Skin epidermis (tissue), 12 donors: ENCODE measurements at regions not wholly inside any gene's neighbourhood (a gene's known extent, or its start where the extent isn't known, plus 50 kb on each side); places are given as distances from the start of the nearest gene placed in this dataset.

Source experiments
- H3K27ac ChIP-seq, 21 experiments: fragments of 200-600 bp; sonication (generic) in 11 of 21; one replicate each; pipeline ENCODE4 v1.5.0; 2020; ENCODE audit warnings: mild to moderate bottlenecking in 3 of 21, inconsistent platforms in 2 of 21, moderate library complexity in 2 of 21
- H3K4me3 ChIP-seq, 7 experiments: fragments of 200-600 bp; sonication (generic) in 2 of 7; one replicate each; pipeline ENCODE4 v1.5.0; 2020; ENCODE audit warnings: inconsistent platforms in 2 of 7, mild to moderate bottlenecking in 2 of 7, moderate library complexity in 1 of 7

GRCh38 chr11:116579031-116579653, 193.6 kb downstream of the BUD13 start:
- Histone ChIP-seq H3K27ac (no peak overlapping the region), H3K4me3 (no peak overlapping the region)

DNA sequence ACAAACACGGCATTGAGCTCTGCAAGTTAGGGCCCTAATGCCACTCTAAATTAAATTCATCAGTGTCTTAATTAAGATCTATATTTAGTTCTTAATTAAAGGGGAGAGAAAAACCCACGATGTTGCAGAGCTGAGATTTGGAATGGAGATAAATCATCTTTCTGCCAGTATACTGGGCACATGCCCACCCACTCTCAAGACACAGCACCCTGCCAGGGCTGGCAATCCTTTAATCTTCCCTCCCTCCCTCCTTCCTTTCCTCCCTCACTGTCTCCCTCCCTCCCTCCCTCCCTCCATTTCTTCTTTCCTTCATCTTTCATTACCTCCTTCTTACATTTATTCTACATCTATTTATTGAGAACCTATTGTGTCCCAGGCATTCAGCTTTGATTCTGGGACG, 194.8 kb downstream of the BUD13 start:
- Histone ChIP-seq H3K27ac (no peak overlapping the region), H3K4me3 (no peak overlapping the region)

GRCh38 chr11:116577273-116577672, 195.5 kb downstream of the BUD13 start:
- no peak overlapping the region for H3K4me3 ChIP-seq
- no peak overlapping the region for H3K27ac ChIP-seq

DNA sequence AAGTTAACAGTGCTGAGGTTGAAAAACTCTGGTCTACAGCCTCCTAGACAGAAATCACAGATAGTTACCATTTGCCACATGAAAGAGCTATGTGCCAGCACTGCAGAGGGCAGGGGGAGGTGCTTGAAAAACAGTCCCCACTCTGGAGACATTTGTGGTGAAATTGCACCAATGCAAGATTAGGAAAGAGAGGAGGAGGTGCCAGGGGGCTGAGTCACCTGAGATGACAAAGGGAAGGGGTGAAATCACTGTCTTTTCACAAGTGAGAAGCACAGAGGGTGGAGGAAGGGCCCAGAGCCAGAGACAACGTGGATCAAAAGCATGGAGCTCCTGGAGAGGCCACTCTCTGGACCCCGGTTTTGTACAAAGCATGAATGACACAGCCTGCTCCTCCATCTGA, 196.3 kb downstream of the BUD13 start:
- H3K27ac ChIP-seq, result no peak overlapping the region
- H3K4me3 ChIP-seq, result no peak overlapping the region

DNA sequence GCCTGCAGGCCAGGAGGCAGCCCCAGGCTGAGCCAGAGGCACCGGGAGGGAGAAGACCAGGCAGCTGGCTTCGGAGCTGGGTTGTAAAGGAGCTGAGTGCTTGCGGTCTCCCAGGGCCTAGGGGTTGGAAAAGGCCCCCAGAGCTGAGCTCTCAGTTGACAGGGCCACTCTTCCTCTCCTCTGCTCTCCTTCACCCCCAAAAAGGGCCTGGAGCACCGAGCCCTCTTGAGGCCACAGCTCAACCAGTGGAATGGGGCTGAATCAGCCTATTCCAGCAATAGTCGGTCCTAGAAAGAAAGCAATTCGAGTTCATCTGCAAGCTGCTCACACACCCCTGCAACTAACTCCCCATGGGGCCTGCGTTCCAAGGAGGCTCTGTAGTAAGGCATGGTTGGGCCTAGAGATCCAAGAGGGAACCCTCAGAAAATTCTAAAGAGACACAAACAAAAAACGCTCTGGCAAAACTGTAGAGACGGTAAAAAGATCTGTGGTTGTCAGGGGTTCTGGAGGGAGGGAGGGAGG, 205.0 kb downstream of the BUD13 start:
- no peak overlapping the region for H3K4me3 ChIP-seq
- no peak overlapping the region for H3K27ac ChIP-seq

GRCh38 chr11:116563712-116564047, 209.1 kb downstream of the BUD13 start:
- Histone ChIP-seq H3K4me3 (no peak overlapping the region), H3K27ac (no peak overlapping the region)

GRCh38 chr11:116563028-116563711, 209.6 kb downstream of the BUD13 start:
- no peak overlapping the region for H3K4me3 ChIP-seq
- no peak overlapping the region for H3K27ac ChIP-seq

- H3K4me3 ChIP-seq, result no peak overlapping the region
- H3K27ac ChIP-seq, result no peak overlapping the region
Measured at GRCh38 chr11:116560589-116560988, 212.2 kb downstream of the BUD13 start.

GRCh38 chr11:116558504-116559211, 214.1 kb downstream of the BUD13 start:
- Histone ChIP-seq H3K4me3 (no peak overlapping the region), H3K27ac (no peak overlapping the region)

- no peak overlapping the region for H3K27ac ChIP-seq
- no peak overlapping the region for H3K4me3 ChIP-seq
Measured at GRCh38 chr11:116557282-116557681, 215.5 kb downstream of the BUD13 start.

DNA sequence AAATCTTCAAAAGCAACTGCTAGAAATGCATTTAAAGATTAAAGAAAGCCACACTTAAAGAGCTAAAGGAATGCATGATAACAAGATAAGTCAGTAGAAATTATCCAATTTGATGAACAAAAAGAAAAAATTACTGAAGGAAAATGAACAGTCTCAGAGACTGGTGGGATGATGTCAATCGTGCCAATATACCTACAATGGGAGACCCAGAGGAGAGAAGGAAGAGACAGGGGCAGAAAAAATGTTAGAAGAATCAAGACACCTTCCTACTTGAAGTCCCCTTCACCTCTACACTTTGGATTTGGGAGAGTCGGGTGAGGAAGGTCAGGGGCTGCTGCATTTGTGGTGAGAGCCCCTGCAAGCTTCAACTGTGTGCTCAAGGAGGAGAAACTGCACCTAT, 216.3 kb downstream of the BUD13 start:
- no peak overlapping the region for H3K4me3 ChIP-seq
- no peak overlapping the region for H3K27ac ChIP-seq

DNA sequence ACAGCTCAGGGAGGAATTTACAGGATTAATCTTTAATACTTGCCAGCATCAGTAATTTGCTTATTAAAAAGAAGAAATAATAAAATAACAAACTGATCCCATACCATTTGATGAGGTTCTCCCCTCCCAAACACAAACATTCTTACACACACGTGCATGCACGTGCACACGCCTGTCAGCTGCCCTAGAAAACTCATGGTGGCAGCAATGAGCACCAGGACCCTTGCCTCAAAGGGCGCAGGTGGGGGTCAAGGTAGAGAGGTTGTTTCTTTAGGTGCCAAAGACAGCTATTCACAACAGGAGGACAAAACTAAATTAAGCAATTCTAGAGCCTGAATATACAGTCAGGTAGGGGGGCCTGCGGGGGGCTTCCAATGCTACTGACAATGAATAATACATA, 219.3 kb downstream of the BUD13 start:
- no peak overlapping the region for H3K4me3 ChIP-seq
- no peak overlapping the region for H3K27ac ChIP-seq

GRCh38 chr11:116551576-116551975, 221.2 kb downstream of the BUD13 start:
- H3K4me3 ChIP-seq, result no peak overlapping the region
- H3K27ac ChIP-seq, result no peak overlapping the region

DNA sequence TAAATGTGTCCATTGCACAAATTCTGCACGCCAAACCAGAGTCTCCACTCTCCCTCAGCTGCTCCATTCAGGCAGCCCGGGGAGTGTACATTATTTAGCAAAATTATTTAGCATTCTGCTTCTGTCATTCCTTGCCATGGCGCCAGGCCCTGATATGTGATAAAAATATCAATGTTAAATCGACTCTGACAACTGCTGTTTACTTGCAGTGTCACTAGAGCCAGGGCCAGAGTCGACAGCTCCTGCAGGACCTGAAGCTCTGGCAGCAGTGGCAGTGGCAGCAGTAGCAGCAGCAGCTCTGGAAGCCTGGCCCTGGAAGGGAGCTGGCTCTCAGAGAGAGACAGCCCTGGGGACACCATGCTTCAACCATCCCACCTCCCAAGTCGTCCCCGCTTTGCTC, 224.5 kb downstream of the BUD13 start:
- H3K4me3 ChIP-seq, result no peak overlapping the region
- no peak overlapping the region for H3K27ac ChIP-seq

- H3K4me3 ChIP-seq, result no peak overlapping the region
- H3K27ac ChIP-seq, result no peak overlapping the region
Measured at GRCh38 chr11:116547571-116547970, 225.2 kb downstream of the BUD13 start.

DNA sequence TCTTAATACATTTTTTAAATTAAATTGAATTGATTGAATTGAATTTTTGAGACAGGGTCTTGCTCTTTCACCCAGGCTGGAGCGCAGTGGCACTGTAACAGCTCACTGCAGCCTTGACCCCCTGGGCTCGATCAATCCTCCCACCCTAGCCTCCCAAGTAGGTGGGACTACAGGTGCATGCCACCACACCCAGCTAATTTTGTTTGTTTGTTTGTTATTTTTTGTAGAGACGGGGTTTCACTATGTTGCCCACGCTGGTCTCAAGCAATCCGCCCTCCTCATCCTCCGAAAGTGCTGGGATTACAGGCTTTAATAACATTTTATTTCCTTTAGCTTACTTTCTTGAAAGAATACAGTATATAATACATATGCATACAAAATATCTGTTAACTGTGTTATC, 226.9 kb downstream of the BUD13 start:
- Histone ChIP-seq H3K27ac (no peak overlapping the region), H3K4me3 (no peak overlapping the region)

DNA sequence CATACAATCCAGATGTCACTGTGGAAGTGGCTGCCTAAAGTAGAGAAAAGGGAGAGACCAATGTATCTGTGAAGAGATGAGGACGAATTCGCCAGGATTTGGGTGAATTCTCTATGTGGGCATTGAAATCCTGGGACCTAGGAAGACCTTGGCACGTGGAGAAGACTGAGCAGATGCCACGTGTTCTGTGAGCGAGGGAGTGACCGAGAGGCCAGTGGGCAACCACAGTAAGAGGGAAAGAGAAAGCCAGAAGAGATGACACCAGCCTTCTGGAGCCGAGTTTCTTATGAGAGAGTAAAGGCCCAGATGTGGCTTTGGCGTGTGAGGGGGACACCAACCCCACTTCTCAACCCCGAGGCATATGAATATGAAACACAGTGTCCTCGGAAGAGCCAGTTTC, 228.1 kb downstream of the BUD13 start:
- Histone ChIP-seq H3K4me3 (no peak overlapping the region), H3K27ac (no peak overlapping the region)

DNA sequence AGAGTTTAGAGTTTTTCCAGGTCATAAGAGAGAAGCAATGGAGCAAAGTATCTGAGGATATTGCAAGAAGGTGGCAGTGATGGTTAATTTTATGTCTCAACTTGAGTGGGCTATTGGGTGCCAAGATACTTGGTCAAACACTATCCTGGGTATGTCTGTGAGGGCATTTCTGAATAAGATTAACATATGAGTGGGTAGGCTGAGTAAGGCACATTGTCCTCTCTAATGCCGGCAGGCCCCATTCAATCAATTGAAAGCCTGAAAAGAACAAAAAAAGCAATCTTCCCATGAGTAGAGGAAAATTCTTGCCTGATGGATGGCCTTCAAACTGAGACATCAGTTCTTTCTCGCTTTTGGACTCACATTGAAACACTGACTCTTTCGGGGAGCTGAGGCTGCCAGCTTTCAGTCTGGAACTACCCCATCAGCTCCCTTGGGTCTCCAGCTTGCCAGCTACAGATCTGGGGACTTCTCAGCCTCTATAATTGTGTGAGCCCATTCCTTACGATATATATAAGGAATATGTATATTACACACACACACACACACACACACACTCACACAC, 228.8 kb downstream of the BUD13 start:
- Histone ChIP-seq H3K4me3 (no peak overlapping the region), H3K27ac (no peak overlapping the region)

DNA sequence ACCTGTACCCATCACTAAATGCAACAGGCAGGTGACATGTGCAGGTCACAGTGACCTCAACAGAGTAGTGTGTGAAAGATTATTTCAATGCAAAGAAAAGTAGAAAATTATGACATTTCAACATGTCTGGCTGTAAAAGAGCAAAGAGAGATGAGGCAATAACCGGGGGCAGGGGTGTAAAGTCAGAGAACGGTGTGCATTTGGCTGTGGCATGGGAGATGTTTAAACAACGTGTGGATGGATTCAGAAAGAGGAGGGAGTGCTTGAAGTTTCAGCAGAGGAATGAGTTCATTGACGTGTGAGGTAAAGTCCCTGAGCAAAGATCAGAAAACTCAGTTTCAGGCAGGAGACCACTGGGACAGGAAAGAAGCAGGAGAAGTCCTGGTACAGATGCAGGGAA, 229.7 kb downstream of the BUD13 start:
- Histone ChIP-seq H3K27ac (no peak overlapping the region), H3K4me3 (no peak overlapping the region)

- Histone ChIP-seq H3K27ac (no peak overlapping the region), H3K4me3 (no peak overlapping the region)
Measured at GRCh38 chr11:116542406-116542805, 230.4 kb downstream of the BUD13 start.

GRCh38 chr11:116541460-116541859, 231.3 kb downstream of the BUD13 start:
- Histone ChIP-seq H3K4me3 (no peak overlapping the region), H3K27ac (no peak overlapping the region)
